ENCODE measurements at regions not wholly inside any gene's neighbourhood (a gene's known extent, or its start where the extent isn't known, plus 50 kb on each side); places are given as distances from the start of the nearest gene placed in this dataset.

GRCh38 chr11:120027546-120028180 lies 110.2 kb downstream of the TRIM29 start:
- DNase-seq (no peak), ATAC-seq (no peak)
- Histone ChIP-seq H3K4me1 (no peaks in the 10 kb centered on the region), H3K9me3 (no peaks in the 10 kb centered on the region), H3K36me3 (replicated peaks in 1 of 2; ENCODE audit: insufficient read depth in 1 of 2, low read depth in 2 of 2) (no peaks in the 10 kb centered on the region), H3K4me3 (no peak overlapping the region), H3K27ac (no peak overlapping the region), H3K27me3 (no peaks in the 10 kb centered on the region)
- WGBS, 2 donors, result 41 to 52% methylated on average over 11 of the region's 11 CpGs
- TF ChIP-seq POLR2A (IDR thresholded peaks at IDR 0.05) (no peak), CTCF (IDR thresholded peaks at IDR 0.05) (no peak)
- intact Hi-C loops (cut with DNase I), result no loop called here

GRCh38 chr11:120025606-120026335 lies 112.1 kb downstream of the TRIM29 start:
- 85 to 87% methylated on average over 21 to 46 of the region's 56 CpGs for WGBS, 2 donors
- TF ChIP-seq POLR2A (IDR thresholded peaks at IDR 0.05) (no peak), CTCF (IDR thresholded peaks at IDR 0.05) (no peak)
- DNase-seq, result no peak
- H3K4me1 ChIP-seq, result no peaks in the 10 kb centered on the region
- intact Hi-C loops (cut with DNase I), result no loop called here
- no peak overlapping the region for H3K27ac ChIP-seq
- ATAC-seq, result no peak
- H3K36me3 ChIP-seq (replicated peaks in 1 of 2; ENCODE audit: insufficient read depth in 1 of 2, low read depth in 2 of 2), result no peaks in the 10 kb centered on the region
- no peak overlapping the region for H3K4me3 ChIP-seq
- no peaks in the 10 kb centered on the region for H3K27me3 ChIP-seq
- no peaks in the 10 kb centered on the region for H3K9me3 ChIP-seq

- 63 to 66% methylated on average over 5 of the region's 5 CpGs for WGBS, 2 donors
- Histone ChIP-seq H3K27me3 (no peaks in the 10 kb centered on the region), H3K4me1 (no peaks in the 10 kb centered on the region), H3K9me3 (no peaks in the 10 kb centered on the region), H3K4me3 (no peak overlapping the region), H3K36me3 (replicated peaks in 1 of 2; ENCODE audit: insufficient read depth in 1 of 2, low read depth in 2 of 2) (no peaks in the 10 kb centered on the region), H3K27ac (no peak overlapping the region)
- ATAC-seq (no peak), DNase-seq (no peak)
- TF ChIP-seq POLR2A (IDR thresholded peaks at IDR 0.05) (no peak), CTCF (IDR thresholded peaks at IDR 0.05) (no peak)
- intact Hi-C loops (cut with DNase I), result no loop called here
Observed at GRCh38 chr11:120024586-120024985, 113.3 kb downstream of the TRIM29 start.

GRCh38 chr11:120024046-120024445 lies 113.9 kb downstream of the TRIM29 start:
- Histone ChIP-seq H3K4me3 (no peak overlapping the region), H3K9me3 (no peaks in the 10 kb centered on the region), H3K27ac (no peak overlapping the region), H3K36me3 (replicated peaks in 1 of 2; ENCODE audit: insufficient read depth in 1 of 2, low read depth in 2 of 2) (no peaks in the 10 kb centered on the region), H3K27me3 (no peaks in the 10 kb centered on the region), H3K4me1 (no peaks in the 10 kb centered on the region)
- TF ChIP-seq CTCF (IDR thresholded peaks at IDR 0.05) (no peak), POLR2A (IDR thresholded peaks at IDR 0.05) (no peak)
- ATAC-seq (no peak), DNase-seq (no peak)
- intact Hi-C loops (cut with DNase I), result no loop called here
- WGBS, 2 donors, result 58 to 64% methylated on average over 4 of the region's 4 CpGs

- H3K27me3 ChIP-seq, result no peaks in the 10 kb centered on the region
- ATAC-seq (no peak), DNase-seq (no peak)
- no peaks in the 10 kb centered on the region for H3K9me3 ChIP-seq
- no peak overlapping the region for H3K4me3 ChIP-seq
- TF ChIP-seq CTCF (IDR thresholded peaks at IDR 0.05) (no peak), POLR2A (IDR thresholded peaks at IDR 0.05) (no peak)
- intact Hi-C loops (cut with DNase I), result no loop called here
- no peaks in the 10 kb centered on the region for H3K36me3 ChIP-seq (replicated peaks in 1 of 2; ENCODE audit: insufficient read depth in 1 of 2, low read depth in 2 of 2)
- 24 to 25% methylated on average over 5 of the region's 5 CpGs for WGBS, 2 donors
- no peaks in the 10 kb centered on the region for H3K4me1 ChIP-seq
- H3K27ac ChIP-seq, result no peak overlapping the region
Observed at GRCh38 chr11:120023551-120023950, 114.4 kb downstream of the TRIM29 start.
